MM.1S (cell line): ENCODE measurements at regions not wholly inside any gene's neighbourhood (a gene's known extent, or its start where the extent isn't known, plus 50 kb on each side); places are given as distances from the start of the nearest gene placed in this dataset.

Experiments used
- DNase-seq: peaks from one replicate; pipeline ENCODE4 v3.0.0-alpha.2; 2015
- H2AFZ ChIP-seq: fragments of 300-600 bp; sonication (generic); 2 replicates; pipeline ENCODE4 v1.6.0; 2016; ENCODE audit warnings: antibody characterized with exemption, low read length
- H3F3A ChIP-seq: fragments of 300-600 bp; sonication (generic); 2 replicates; pipeline ENCODE4 v1.6.1; 2016; ENCODE audit warnings: mild to moderate bottlenecking, antibody characterized with exemption, low read length, moderate library complexity, mixed read lengths; ENCODE audit not compliant: insufficient read depth
- H3K27ac ChIP-seq: fragments of 300-600 bp; sonication (generic); 2 replicates; pipeline ENCODE4 v1.5.1; 2016; ENCODE audit warnings: mild to moderate bottlenecking, low read length
- H3K27me3 ChIP-seq: fragments of 300-600 bp; sonication (generic); replicated peaks from 2 replicates; pipeline ENCODE4 v1.6.0; 2016; ENCODE audit warnings: low read length; ENCODE audit not compliant: insufficient read depth
- H3K36me3 ChIP-seq: fragments of 300-600 bp; sonication (generic); replicated peaks from 2 replicates; pipeline ENCODE4 v1.6.1; 2016; ENCODE audit warnings: mild to moderate bottlenecking, low read length, mixed read lengths; ENCODE audit not compliant: insufficient read depth
- H3K4me1 ChIP-seq: fragments of 300-600 bp; sonication (generic); 2 replicates; pipeline ENCODE4 v1.6.1; 2016; ENCODE audit warnings: low read length, mixed read lengths
- H3K4me2 ChIP-seq: fragments of 300-600 bp; sonication (generic); 2 replicates; pipeline ENCODE4 v1.6.0; 2016; ENCODE audit warnings: low read depth, low read length
- H3K4me3 ChIP-seq: fragments of 300-600 bp; sonication (generic); 2 replicates; pipeline ENCODE4 v1.5.1; 2016; ENCODE audit warnings: low read length, mixed read lengths
- H3K79me2 ChIP-seq: fragments of 300-600 bp; sonication (generic); 2 replicates; pipeline ENCODE4 v1.6.1; 2016; ENCODE audit warnings: mixed run types, low read length, mixed read lengths
- H3K9ac ChIP-seq: fragments of 300-600 bp; sonication (generic); 2 replicates; pipeline ENCODE4 v1.6.1; 2016; ENCODE audit warnings: low read length, mixed read lengths
- H3K9me2 ChIP-seq: fragments of 300-600 bp; sonication (generic); replicated peaks from 2 replicates; pipeline ENCODE4 v1.6.1; 2016; ENCODE audit warnings: mild to moderate bottlenecking, low read length, mixed read lengths; ENCODE audit not compliant: insufficient read depth
- H3K9me3 ChIP-seq: fragments of 300-600 bp; sonication (generic); replicated peaks from 2 replicates; pipeline ENCODE4 v1.6.1; 2016; ENCODE audit warnings: mild to moderate bottlenecking, low read length, mixed read lengths; ENCODE audit not compliant: insufficient read depth
- H4K20me1 ChIP-seq: fragments of 300-600 bp; sonication (generic); 2 replicates; pipeline ENCODE4 v1.6.1; 2016; ENCODE audit warnings: mild to moderate bottlenecking, low read length, moderate library complexity, mixed read lengths; ENCODE audit not compliant: insufficient read depth
- EZH2 ChIP-seq: fragments of 300-600 bp; sonication (generic); optimal IDR thresholded peaks from 2 replicates; pipeline ENCODE3; 2017; ENCODE audit warnings: low read depth, mild to moderate bottlenecking, antibody characterized with exemption, low read length, mixed read lengths
- EZH2phosphoT487 ChIP-seq: fragments of 300-600 bp; sonication (generic); IDR thresholded peaks from 2 replicates; pipeline ENCODE4 v1.6.1; 2018; ENCODE audit warnings: antibody characterized with exemption, low read length
- TF ChIP-seq, protein P1 (sequence below): fragments of 300-600 bp; sonication (generic); IDR thresholded peaks from 2 replicates; pipeline ENCODE4 v1.5.1; 2016; ENCODE audit warnings: antibody characterized with exemption, low read length, mixed read lengths

DNA sequence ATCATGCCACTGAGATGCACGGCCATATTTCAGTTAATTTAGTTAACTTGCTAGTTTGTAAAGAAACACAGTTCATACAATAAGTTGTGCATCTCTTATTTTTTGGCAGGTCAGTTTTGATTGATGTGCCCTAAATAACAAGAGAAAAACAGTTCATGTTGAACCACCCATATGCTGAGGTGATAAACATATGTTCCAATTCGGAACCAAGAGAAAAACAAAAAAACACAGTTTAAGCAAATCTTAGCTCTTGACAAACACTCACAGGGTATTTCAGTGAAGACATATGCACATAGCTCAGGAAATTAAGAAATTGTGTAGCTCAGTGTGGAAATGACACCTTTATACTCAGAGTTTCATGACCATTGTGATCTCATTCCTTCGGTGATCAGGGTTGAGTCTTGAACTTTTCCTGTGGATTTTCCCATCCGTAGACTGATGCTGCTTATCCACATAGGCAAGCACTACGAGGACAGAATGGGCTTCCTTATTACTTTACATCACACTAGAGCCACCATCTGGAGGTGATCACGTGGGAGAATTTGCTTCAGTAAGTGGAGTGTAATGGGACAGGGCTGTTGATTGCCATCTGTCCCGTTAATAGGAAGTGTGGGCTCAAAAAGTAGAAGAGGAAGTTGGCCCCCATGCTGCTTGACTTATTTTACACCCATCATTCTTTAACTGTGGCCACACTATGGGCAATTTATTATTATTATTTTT is 773.0 kb downstream of the MTRR start:
- TF ChIP-seq EZH2 (no peak), EZH2phosphoT487 (no peak)
- TF ChIP-seq, protein P1, sequence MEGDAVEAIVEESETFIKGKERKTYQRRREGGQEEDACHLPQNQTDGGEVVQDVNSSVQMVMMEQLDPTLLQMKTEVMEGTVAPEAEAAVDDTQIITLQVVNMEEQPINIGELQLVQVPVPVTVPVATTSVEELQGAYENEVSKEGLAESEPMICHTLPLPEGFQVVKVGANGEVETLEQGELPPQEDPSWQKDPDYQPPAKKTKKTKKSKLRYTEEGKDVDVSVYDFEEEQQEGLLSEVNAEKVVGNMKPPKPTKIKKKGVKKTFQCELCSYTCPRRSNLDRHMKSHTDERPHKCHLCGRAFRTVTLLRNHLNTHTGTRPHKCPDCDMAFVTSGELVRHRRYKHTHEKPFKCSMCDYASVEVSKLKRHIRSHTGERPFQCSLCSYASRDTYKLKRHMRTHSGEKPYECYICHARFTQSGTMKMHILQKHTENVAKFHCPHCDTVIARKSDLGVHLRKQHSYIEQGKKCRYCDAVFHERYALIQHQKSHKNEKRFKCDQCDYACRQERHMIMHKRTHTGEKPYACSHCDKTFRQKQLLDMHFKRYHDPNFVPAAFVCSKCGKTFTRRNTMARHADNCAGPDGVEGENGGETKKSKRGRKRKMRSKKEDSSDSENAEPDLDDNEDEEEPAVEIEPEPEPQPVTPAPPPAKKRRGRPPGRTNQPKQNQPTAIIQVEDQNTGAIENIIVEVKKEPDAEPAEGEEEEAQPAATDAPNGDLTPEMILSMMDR: no peak
- Histone ChIP-seq H4K20me1 (no peaks in the 10 kb centered on the region), H3K4me3 (no peak overlapping the region), H3K36me3 (no peaks in the 10 kb centered on the region), H3K4me2 (no peak overlapping the region), H3K9ac (no peak overlapping the region), H3K9me2 (no peaks in the 10 kb centered on the region), H3F3A (no peaks in the 10 kb centered on the region), H3K27ac (no peak overlapping the region), H3K4me1 (no peaks in the 10 kb centered on the region), H2AFZ (no peak overlapping the region), H3K9me3 (no peaks in the 10 kb centered on the region), H3K27me3 (no peaks in the 10 kb centered on the region), H3K79me2 (no peaks in the 10 kb centered on the region)
- DNase-seq: no peak

DNA sequence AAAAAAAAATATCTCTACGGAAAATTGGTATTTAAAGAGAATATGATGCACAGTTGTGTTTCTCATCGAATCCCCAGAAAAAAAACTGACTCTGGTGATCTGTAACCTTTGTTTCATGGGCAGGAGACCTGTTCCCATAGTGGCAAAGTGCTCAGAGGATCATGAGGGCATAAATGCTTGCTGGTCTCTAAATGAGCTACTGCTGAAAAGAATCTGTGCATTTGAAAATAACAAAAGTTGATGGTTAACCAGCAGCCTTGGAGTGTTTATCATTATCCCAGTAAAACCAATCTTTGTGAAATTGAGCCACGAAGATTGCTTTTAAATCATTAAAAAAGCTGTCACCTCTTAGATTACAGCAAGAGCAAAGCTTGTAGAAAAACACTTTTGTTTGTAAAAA is 775.4 kb downstream of the MTRR start:
- DNase-seq: no peak
- Histone ChIP-seq H3K27ac (no peak overlapping the region), H3F3A (no peaks in the 10 kb centered on the region), H3K9ac (no peak overlapping the region), H3K27me3 (no peaks in the 10 kb centered on the region), H2AFZ (no peak overlapping the region), H3K4me2 (no peak overlapping the region), H3K9me3 (no peaks in the 10 kb centered on the region), H3K4me3 (no peak overlapping the region), H3K4me1 (no peaks in the 10 kb centered on the region), H3K36me3 (no peaks in the 10 kb centered on the region), H3K79me2 (no peaks in the 10 kb centered on the region), H3K9me2 (no peaks in the 10 kb centered on the region), H4K20me1 (no peaks in the 10 kb centered on the region)
- TF ChIP-seq, protein P1: no peak
- TF ChIP-seq EZH2phosphoT487 (no peak), EZH2 (no peak)

DNA sequence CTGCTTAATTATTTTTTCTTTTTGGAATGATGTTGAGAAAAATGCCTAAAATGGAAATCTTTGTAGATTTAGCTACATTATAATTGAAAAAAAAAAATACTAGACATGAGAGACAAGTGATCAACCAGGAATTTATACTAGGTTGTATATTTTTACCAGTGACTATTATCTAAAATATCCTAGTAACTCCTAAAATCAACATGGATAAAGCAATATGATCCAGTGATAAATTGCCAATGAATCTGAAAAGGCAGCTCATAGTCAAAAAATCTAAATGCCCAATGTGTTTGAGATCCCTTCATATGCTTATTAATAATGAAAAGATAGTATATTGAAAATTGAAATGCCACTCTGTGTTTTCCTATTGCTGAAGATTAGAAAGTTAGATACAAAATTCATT is 778.2 kb downstream of the MTRR start:
- Histone ChIP-seq H3K4me2 (no peak overlapping the region), H3K4me1 (no peaks in the 10 kb centered on the region), H3K9ac (no peak overlapping the region), H3F3A (no peaks in the 10 kb centered on the region), H3K27ac (no peak overlapping the region), H3K79me2 (no peaks in the 10 kb centered on the region), H3K27me3 (no peaks in the 10 kb centered on the region), H4K20me1 (no peaks in the 10 kb centered on the region), H3K9me3 (no peaks in the 10 kb centered on the region), H3K4me3 (no peak overlapping the region), H3K9me2 (no peaks in the 10 kb centered on the region), H2AFZ (no peak overlapping the region), H3K36me3 (no peaks in the 10 kb centered on the region)
- DNase-seq: no peak
- TF ChIP-seq, protein P1: no peak
- TF ChIP-seq EZH2 (no peak), EZH2phosphoT487 (no peak)
